Natural killer cell (primary cell): ENCODE measurements at regions not wholly inside any gene's neighbourhood (a gene's known extent, or its start where the extent isn't known, plus 50 kb on each side); places are given as distances from the start of the nearest gene placed in this dataset.

Source experiments
- ATAC-seq, 3 donors: fragments of 150-1000 bp in 2 of 3; fragments of 200-7000 bp in 1 of 3; cut with Tn5 transposase; 1 replicate in 1 of 3; 2 replicates in 2 of 3; pipeline ENCODE4 v1.10.0; 2021; ENCODE audit warnings: mild to moderate bottlenecking in 2 of 3, moderate library complexity in 2 of 3
- DNase-seq, 2 donors: peaks; one replicate each; pipeline versions ENCODE4 v3.0.0 to v3.0.0-alpha.2; 2013 to 2021; ENCODE audit warnings: mixed read lengths in 1 of 2
- H3K27ac ChIP-seq: one replicate; pipeline ENCODE4 v1.5.1; 2013; ENCODE audit warnings: mild to moderate bottlenecking, low read length
- H3K27me3 ChIP-seq: one replicate; pipeline ENCODE4 v1.6.1; 2013; ENCODE audit warnings: low read length; ENCODE audit not compliant: control insufficient read depth, insufficient read depth
- H3K36me3 ChIP-seq: one replicate; pipeline ENCODE4 v1.6.1; 2013; ENCODE audit warnings: low read length; ENCODE audit not compliant: control insufficient read depth, insufficient read depth
- H3K4me1 ChIP-seq: one replicate; pipeline ENCODE4 v1.6.1; 2013; ENCODE audit warnings: low read length; ENCODE audit not compliant: control insufficient read depth, insufficient read depth
- H3K4me3 ChIP-seq: one replicate; pipeline ENCODE4 v1.5.1; 2013; ENCODE audit warnings: low read length
- H3K9me3 ChIP-seq: one replicate; pipeline ENCODE4 v1.6.1; 2013; ENCODE audit warnings: low read length; ENCODE audit not compliant: control insufficient read depth, insufficient read depth
- H3K27ac Mint-ChIP-seq, 2 donors: one replicate each; pipeline ENCODE4 v1.8.0; 2022; ENCODE audit warnings: mild to moderate bottlenecking in 2 of 2, mixed read lengths in 2 of 2, moderate library complexity in 1 of 2
- H3K27me3 Mint-ChIP-seq, 2 donors: one replicate each; pipeline ENCODE4 v1.8.0; 2022; ENCODE audit warnings: low read depth in 2 of 2, mixed read lengths in 2 of 2
- H3K36me3 Mint-ChIP-seq: one replicate; pipeline ENCODE4 v1.8.0; 2022; ENCODE audit warnings: mixed read lengths
- H3K4me1 Mint-ChIP-seq, 2 donors: one replicate each; pipeline ENCODE4 v1.8.0; 2022; ENCODE audit warnings: mixed read lengths in 2 of 2
- H3K4me3 Mint-ChIP-seq: one replicate; pipeline ENCODE4 v1.8.0; 2022; ENCODE audit warnings: mild to moderate bottlenecking, moderate library complexity, mixed read lengths
- H3K9me3 Mint-ChIP-seq, 2 donors: one replicate each; pipeline ENCODE4 v1.8.0; 2022; ENCODE audit warnings: mixed read lengths in 2 of 2
- WGBS: methylation state at CpG from one replicate; pipeline ENCODE4 v1.1.7; 2013; ENCODE audit warnings: missing lambda C conversion rate; ENCODE audit not compliant: insufficient coverage; 5-methylcytosine and 5-hydroxymethylcytosine counted together
- intact Hi-C: fragments of 100-400 bp; cut with micrococcal nuclease; formaldehyde crosslinking; loops from one replicate; pipeline ENCODE4 v1.14.2; 2022
- TF ChIP-seq, protein P1 (sequence below): fragments of 200-600 bp; IDR thresholded peaks from one replicate; pipeline ENCODE4 v1.8.0; 2022; ENCODE audit warnings: antibody characterized with exemption

DNA sequence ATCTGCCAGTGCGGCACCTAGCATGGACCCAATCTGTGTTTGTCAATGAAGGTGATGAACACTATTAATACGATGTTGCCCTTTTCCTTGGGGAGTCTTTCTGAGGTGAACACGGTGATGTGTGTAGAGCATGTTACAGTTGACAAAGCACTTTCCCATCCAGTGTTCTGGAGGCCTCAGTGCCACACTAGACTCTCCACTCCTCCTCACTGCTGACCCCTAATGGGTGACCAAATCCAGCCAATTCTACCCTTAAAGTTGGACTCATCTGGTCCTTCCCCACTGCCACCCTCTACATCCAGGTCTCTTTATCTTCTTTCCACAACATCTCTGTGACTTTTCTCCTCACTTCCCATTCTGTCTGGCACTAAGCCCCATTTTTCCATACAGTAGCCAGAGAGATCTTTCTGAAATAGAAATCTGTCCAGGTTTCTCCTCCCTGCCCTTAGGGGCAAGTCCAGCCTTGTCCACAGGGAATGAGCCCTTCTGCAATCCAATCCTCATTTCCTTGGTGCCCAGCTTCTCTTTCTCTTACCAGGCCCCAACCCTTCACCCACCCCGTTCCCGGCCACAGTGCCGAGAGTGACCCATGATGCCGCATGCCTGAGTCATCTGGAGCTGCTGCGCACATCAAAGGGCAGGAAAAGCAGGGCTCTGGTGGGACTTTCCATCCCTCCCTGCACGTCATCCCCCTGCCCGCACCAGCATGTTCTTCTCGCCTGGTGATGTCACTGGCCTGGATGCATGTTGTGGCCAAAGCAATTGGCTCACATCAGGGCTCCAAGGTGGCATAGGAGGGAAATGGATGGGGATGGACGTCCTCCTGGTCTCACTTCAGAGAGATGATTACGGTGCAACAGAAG lies 64.2 kb downstream of the RASSF10 start:
- Histone ChIP-seq H3K27me3 (no peaks in the 10 kb centered on the region), H3K27ac (no peak overlapping the region), H3K9me3 (no peaks in the 10 kb centered on the region), H3K4me1 (no peaks in the 10 kb centered on the region), H3K36me3 (no peaks in the 10 kb centered on the region), H3K4me3 (no peak overlapping the region)
- no peak for DNase-seq
- no peak overlapping the region for H3K4me3 Mint-ChIP-seq
- intact Hi-C loops, result no loop called here
- peaks cover 24 to 55% of the 10 kb centered on the region in 2 donors for H3K27me3 Mint-ChIP-seq
- 87% methylated on average over 13 of the region's 13 CpGs for WGBS
- TF ChIP-seq, protein P1, sequence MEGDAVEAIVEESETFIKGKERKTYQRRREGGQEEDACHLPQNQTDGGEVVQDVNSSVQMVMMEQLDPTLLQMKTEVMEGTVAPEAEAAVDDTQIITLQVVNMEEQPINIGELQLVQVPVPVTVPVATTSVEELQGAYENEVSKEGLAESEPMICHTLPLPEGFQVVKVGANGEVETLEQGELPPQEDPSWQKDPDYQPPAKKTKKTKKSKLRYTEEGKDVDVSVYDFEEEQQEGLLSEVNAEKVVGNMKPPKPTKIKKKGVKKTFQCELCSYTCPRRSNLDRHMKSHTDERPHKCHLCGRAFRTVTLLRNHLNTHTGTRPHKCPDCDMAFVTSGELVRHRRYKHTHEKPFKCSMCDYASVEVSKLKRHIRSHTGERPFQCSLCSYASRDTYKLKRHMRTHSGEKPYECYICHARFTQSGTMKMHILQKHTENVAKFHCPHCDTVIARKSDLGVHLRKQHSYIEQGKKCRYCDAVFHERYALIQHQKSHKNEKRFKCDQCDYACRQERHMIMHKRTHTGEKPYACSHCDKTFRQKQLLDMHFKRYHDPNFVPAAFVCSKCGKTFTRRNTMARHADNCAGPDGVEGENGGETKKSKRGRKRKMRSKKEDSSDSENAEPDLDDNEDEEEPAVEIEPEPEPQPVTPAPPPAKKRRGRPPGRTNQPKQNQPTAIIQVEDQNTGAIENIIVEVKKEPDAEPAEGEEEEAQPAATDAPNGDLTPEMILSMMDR, result no peak
- no peaks in the 10 kb centered on the region for H3K4me1 Mint-ChIP-seq
- H3K9me3 Mint-ChIP-seq, result no peaks in the 10 kb centered on the region
- ATAC-seq, result no peak
- no peak overlapping the region for H3K27ac Mint-ChIP-seq
- H3K36me3 Mint-ChIP-seq, result no peaks in the 10 kb centered on the region

DNA sequence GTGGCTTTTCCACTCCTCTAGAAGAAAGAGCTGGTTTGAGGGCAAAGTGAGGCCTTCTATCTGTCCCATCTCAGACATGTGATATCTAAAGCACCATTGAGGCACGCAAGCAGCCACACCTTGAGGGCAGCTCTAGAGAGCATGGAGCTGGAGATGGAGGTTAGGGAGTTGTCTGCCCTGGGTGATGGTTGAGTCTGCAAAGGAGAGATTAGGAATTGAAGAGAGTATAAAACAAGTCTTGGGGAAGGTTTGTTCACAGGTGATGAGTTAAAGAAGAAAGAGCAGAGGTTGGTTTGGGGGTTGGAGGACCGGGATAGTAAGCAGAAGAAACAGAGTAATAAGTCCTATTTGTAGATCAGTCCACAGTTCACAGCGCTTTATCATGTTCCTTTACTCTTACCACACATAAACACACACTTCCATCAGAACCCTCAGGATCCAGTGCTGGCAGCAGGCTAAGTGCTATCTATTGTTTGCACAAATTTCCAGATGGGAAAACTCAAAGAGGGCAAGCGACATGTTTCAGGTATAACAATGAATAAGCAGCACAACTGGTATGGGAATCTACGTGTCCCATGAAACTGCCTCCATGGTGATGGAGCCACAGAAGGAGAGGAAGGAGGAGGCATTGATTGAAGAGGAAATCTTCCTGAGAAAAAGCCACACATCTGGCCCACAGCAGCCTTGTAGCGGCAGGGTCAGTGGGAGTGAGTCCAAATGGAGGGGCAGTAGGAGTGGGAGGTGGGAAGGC lies 65.8 kb downstream of the RASSF10 start:
- TF ChIP-seq, protein P1, result no peak
- Mint-ChIP-seq H3K27ac (no peak overlapping the region), H3K36me3 (no peaks in the 10 kb centered on the region), H3K27me3 (peaks cover 31 to 53% of the 10 kb centered on the region in 2 donors), H3K4me1 (no peaks in the 10 kb centered on the region), H3K4me3 (no peak overlapping the region), H3K9me3 (no peaks in the 10 kb centered on the region)
- no peaks in the 10 kb centered on the region for H3K36me3 ChIP-seq
- no peaks in the 10 kb centered on the region for H3K9me3 ChIP-seq
- no peaks in the 10 kb centered on the region for H3K27me3 ChIP-seq
- no peak overlapping the region for H3K27ac ChIP-seq
- 84% methylated on average over 6 of the region's 6 CpGs for WGBS
- H3K4me3 ChIP-seq, result no peak overlapping the region
- H3K4me1 ChIP-seq, result no peaks in the 10 kb centered on the region
- ATAC-seq, result no peak
- intact Hi-C loops, result no loop called here
- DNase-seq, result no peak

DNA sequence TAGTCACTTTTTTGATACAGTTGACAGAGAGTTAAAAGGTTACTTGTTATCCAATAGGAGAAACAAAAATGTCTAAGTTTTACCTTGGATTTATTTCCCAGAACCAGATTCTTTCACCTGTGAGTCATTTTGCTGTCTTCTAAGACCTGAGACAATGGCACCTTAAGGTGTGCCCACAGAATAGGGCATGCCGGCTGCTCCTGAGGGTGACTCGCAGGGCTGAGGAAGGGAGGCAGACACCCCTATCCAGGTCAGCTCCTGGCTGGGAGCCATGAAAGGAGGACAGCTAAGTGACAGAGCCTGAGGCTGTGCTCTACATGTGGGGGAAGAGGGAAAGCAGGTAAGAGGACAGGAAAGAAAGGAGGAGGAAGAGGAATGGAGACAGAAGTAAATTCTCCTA lies 67.8 kb downstream of the RASSF10 start:
- Mint-ChIP-seq H3K9me3 (no peaks in the 10 kb centered on the region), H3K4me1 (no peaks in the 10 kb centered on the region), H3K27ac (no peak overlapping the region), H3K36me3 (no peaks in the 10 kb centered on the region), H3K27me3 (peaks cover 32 to 41% of the 10 kb centered on the region in 2 donors), H3K4me3 (no peak overlapping the region)
- intact Hi-C loops, result no loop called here
- no peaks in the 10 kb centered on the region for H3K4me1 ChIP-seq
- ATAC-seq (no peak), DNase-seq (no peak)
- no peaks in the 10 kb centered on the region for H3K36me3 ChIP-seq
- H3K4me3 ChIP-seq, result no peak overlapping the region
- no peaks in the 10 kb centered on the region for H3K27me3 ChIP-seq
- no peaks in the 10 kb centered on the region for H3K9me3 ChIP-seq
- TF ChIP-seq, protein P1, result no peak
- WGBS, result 93% methylated on average over 2 of the region's 2 CpGs
- no peak overlapping the region for H3K27ac ChIP-seq
